ENCODE measurements at regions not wholly inside any gene's neighbourhood (a gene's known extent, or its start where the extent isn't known, plus 50 kb on each side); places are given as distances from the start of the nearest gene placed in this dataset.
A peak's percentile ranks its signal among the peaks of the same experiment; 100 is the strongest.

DNA sequence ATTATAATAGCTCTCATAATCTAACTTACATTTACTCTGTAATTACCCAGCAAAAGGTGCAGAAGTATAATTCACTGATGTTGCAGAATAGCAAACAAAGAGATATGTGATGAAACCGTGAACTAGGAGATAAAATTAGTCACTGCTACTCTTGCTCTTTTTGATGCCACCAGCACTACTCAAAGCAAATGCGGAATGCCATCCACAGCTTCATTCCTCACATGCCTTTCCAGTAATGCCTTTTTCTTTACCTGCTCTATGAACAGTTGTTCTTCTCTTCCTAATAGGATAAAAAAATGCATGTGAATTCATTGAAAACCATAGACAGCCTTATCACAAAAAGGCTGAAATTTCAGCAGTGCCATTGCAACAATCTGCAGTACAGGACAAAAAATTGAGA lies 1129.5 kb downstream of the DIAPH3 start:
- TF ChIP-seq, protein P1, sequence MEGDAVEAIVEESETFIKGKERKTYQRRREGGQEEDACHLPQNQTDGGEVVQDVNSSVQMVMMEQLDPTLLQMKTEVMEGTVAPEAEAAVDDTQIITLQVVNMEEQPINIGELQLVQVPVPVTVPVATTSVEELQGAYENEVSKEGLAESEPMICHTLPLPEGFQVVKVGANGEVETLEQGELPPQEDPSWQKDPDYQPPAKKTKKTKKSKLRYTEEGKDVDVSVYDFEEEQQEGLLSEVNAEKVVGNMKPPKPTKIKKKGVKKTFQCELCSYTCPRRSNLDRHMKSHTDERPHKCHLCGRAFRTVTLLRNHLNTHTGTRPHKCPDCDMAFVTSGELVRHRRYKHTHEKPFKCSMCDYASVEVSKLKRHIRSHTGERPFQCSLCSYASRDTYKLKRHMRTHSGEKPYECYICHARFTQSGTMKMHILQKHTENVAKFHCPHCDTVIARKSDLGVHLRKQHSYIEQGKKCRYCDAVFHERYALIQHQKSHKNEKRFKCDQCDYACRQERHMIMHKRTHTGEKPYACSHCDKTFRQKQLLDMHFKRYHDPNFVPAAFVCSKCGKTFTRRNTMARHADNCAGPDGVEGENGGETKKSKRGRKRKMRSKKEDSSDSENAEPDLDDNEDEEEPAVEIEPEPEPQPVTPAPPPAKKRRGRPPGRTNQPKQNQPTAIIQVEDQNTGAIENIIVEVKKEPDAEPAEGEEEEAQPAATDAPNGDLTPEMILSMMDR (IDR thresholded peaks at IDR 0.05; ENCODE audit: insufficient read depth, low read depth, low read length): no peak
- no peak for TF ChIP-seq EZH2 (IDR thresholded peaks at IDR 0.05; ENCODE audit: insufficient read depth, low read length)
- H3K27ac Mint-ChIP-seq (ENCODE audit: unreplicated experiment): no peak overlapping the region
- Histone ChIP-seq H3K27ac (ENCODE audit: low read depth, low read length) (no peak overlapping the region), H3K36me3 (ENCODE audit: insufficient read depth, low read length) (no peaks in the 10 kb centered on the region), H3K9me3 (ENCODE audit: insufficient read depth, low read depth, low read length) (no peaks in the 10 kb centered on the region), H3K9ac (ENCODE audit: low read length) (no peak overlapping the region), H3K4me3 (ENCODE audit: insufficient read depth, low read depth, low read length) (no peak overlapping the region), H3K79me2 (ENCODE audit: insufficient read depth, low read length) (no peaks in the 10 kb centered on the region), H2AFZ (ENCODE audit: low read depth, low read length) (no peak overlapping the region), H3K27me3 (ENCODE audit: insufficient read depth, low read length) (no peaks in the 10 kb centered on the region), H4K20me1 (ENCODE audit: insufficient read depth, low read length) (no peaks in the 10 kb centered on the region), H3K4me1 (ENCODE audit: insufficient read depth, low read length) (no peaks in the 10 kb centered on the region), H3K4me2 (ENCODE audit: low read length) (no peak overlapping the region)
- no peak for DNase-seq (ENCODE audit: low read depth)
- H3K27me3 Mint-ChIP-seq (ENCODE audit: low read depth, unreplicated experiment): no peaks in the 10 kb centered on the region
- H3K36me3 Mint-ChIP-seq (ENCODE audit: low read depth, unreplicated experiment): no peaks in the 10 kb centered on the region
- no peak for FAIRE-seq
- H3K4me3 Mint-ChIP-seq (ENCODE audit: unreplicated experiment): no peak overlapping the region
- H3K9me3 Mint-ChIP-seq (ENCODE audit: unreplicated experiment): no peaks in the 10 kb centered on the region
- H3K4me1 Mint-ChIP-seq (ENCODE audit: low read depth, unreplicated experiment): peaks cover 11% of the 10 kb centered on the region

DNA sequence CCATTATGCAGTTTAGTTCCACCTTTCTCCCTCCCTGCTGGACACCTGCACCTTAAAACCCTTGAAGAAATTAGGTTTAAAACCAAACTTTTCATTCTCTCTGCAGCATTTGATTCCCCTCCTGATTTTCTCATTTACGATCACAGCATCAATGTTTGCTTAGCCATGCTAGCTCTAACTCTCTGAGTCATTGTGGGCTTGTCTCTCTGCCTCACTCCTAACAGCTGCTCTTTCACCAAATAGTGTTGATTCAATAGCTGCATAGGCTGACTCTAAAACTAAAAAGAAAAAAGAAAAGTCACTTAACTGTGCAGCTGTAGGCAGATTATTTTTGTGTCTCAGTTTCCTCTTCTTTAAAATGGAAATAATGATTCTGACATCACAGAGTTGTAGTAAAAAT lies 1124.9 kb downstream of the DIAPH3 start:
- Histone ChIP-seq H2AFZ (ENCODE audit: low read depth, low read length) (peak overlapping the region; percentile 43), H3K27ac (ENCODE audit: low read depth, low read length) (no peak overlapping the region), H3K27me3 (ENCODE audit: insufficient read depth, low read length) (no peaks in the 10 kb centered on the region), H3K4me3 (ENCODE audit: insufficient read depth, low read depth, low read length) (no peak overlapping the region), H3K4me2 (ENCODE audit: low read length) (peak overlapping the region; percentile 57), H3K79me2 (ENCODE audit: insufficient read depth, low read length) (no peaks in the 10 kb centered on the region), H3K9me3 (ENCODE audit: insufficient read depth, low read depth, low read length) (no peaks in the 10 kb centered on the region), H3K9ac (ENCODE audit: low read length) (no peak overlapping the region), H3K36me3 (ENCODE audit: insufficient read depth, low read length) (no peaks in the 10 kb centered on the region), H4K20me1 (ENCODE audit: insufficient read depth, low read length) (no peaks in the 10 kb centered on the region), H3K4me1 (ENCODE audit: insufficient read depth, low read length) (no peaks in the 10 kb centered on the region)
- Mint-ChIP-seq H3K27me3 (ENCODE audit: low read depth, unreplicated experiment) (no peaks in the 10 kb centered on the region), H3K27ac (ENCODE audit: unreplicated experiment) (no peak overlapping the region), H3K4me1 (ENCODE audit: low read depth, unreplicated experiment) (peaks cover 10% of the 10 kb centered on the region), H3K4me3 (ENCODE audit: unreplicated experiment) (no peak overlapping the region), H3K9me3 (ENCODE audit: unreplicated experiment) (peaks cover 4% of the 10 kb centered on the region), H3K36me3 (ENCODE audit: low read depth, unreplicated experiment) (no peaks in the 10 kb centered on the region)
- no peak for FAIRE-seq
- TF ChIP-seq, protein P1 (IDR thresholded peaks at IDR 0.05; ENCODE audit: insufficient read depth, low read depth, low read length): no peak
- TF ChIP-seq EZH2 (IDR thresholded peaks at IDR 0.05; ENCODE audit: insufficient read depth, low read length): no peak
- DNase-seq (ENCODE audit: low read depth): peak; percentile 65

DNA sequence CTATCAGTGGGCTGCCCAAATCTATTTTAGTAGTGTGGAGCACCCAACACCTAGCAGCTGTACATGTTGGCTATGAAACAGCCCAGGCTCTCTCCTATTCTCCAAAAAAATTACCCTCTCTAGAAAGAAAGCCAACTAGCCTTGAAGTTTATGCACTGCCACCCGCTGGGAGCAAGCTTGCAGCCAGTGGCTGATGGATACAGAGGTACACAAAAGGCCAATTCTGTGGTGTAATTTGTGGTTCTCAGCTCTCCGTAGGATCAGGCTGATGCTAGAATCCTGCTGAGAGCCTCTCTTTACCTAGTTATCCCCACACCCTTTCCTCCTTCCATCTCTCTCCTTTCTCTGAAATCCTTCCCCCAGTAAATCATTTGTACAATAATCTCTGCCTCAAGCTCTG lies 1120.7 kb downstream of the DIAPH3 start:
- FAIRE-seq (no peak), DNase-seq (ENCODE audit: low read depth) (no peak)
- no peak overlapping the region for H3K9ac ChIP-seq (ENCODE audit: low read length)
- no peaks in the 10 kb centered on the region for H4K20me1 ChIP-seq (ENCODE audit: insufficient read depth, low read length)
- H2AFZ ChIP-seq (ENCODE audit: low read depth, low read length): no peak overlapping the region
- Mint-ChIP-seq H3K9me3 (ENCODE audit: unreplicated experiment) (peaks cover 4% of the 10 kb centered on the region), H3K27ac (ENCODE audit: unreplicated experiment) (no peak overlapping the region), H3K27me3 (ENCODE audit: low read depth, unreplicated experiment) (no peaks in the 10 kb centered on the region), H3K4me1 (ENCODE audit: low read depth, unreplicated experiment) (peaks cover 8% of the 10 kb centered on the region), H3K4me3 (ENCODE audit: unreplicated experiment) (no peak overlapping the region), H3K36me3 (ENCODE audit: low read depth, unreplicated experiment) (no peaks in the 10 kb centered on the region)
- no peaks in the 10 kb centered on the region for H3K36me3 ChIP-seq (ENCODE audit: insufficient read depth, low read length)
- H3K9me3 ChIP-seq (ENCODE audit: insufficient read depth, low read depth, low read length): no peaks in the 10 kb centered on the region
- no peak overlapping the region for H3K27ac ChIP-seq (ENCODE audit: low read depth, low read length)
- H3K27me3 ChIP-seq (ENCODE audit: insufficient read depth, low read length): no peaks in the 10 kb centered on the region
- no peaks in the 10 kb centered on the region for H3K4me1 ChIP-seq (ENCODE audit: insufficient read depth, low read length)
- TF ChIP-seq EZH2 (IDR thresholded peaks at IDR 0.05; ENCODE audit: insufficient read depth, low read length): no peak
- TF ChIP-seq, protein P1 (IDR thresholded peaks at IDR 0.05; ENCODE audit: insufficient read depth, low read depth, low read length): no peak
- H3K79me2 ChIP-seq (ENCODE audit: insufficient read depth, low read length): no peaks in the 10 kb centered on the region
- H3K4me2 ChIP-seq (ENCODE audit: low read length): no peak overlapping the region
- no peak overlapping the region for H3K4me3 ChIP-seq (ENCODE audit: insufficient read depth, low read depth, low read length)
